ENCODE measurements at regions not wholly inside any gene's neighbourhood (a gene's known extent, or its start where the extent isn't known, plus 50 kb on each side); places are given as distances from the start of the nearest gene placed in this dataset.

DNA sequence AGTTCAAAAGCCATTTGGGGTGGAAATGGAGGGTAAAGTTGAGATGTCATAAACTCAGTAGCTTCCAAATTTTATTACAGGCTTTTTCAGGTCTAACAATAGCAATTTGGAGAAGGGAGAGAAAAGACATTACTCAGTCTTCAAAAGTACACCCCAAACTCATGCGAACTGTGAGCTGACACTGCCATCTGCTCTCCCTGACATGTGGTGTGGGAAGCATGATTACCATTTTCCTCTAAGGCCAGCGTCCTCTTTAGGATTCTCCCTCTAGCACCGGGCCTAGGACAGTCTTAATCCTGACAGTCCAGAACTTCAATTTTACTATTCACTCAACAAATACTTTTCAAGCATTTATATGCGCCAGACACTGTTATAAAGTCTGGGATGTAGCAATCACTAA is 536.0 kb upstream of the JARID2 start:
- DNase-seq (ENCODE audit: low spot score): no peak
- no peaks in the 10 kb centered on the region for H3K36me3 ChIP-seq (replicated peaks in 1 of 2; ENCODE audit: control insufficient read depth in 1 of 2, insufficient read depth in 2 of 2, low read length in 2 of 2)
- H3K4me3 ChIP-seq (replicated peaks in 1 of 3; ENCODE audit: insufficient read depth in 1 of 3, low read depth in 2 of 3, low read length in 3 of 3): no peak overlapping the region
- H3K27ac ChIP-seq (ENCODE audit: extremely low read length, insufficient read depth, low read length): no peak overlapping the region
- no peaks in the 10 kb centered on the region for H3K9me3 ChIP-seq (ENCODE audit: low read length)
- no peak for ATAC-seq
- no peaks in the 10 kb centered on the region for H4K20me1 ChIP-seq (ENCODE audit: insufficient read depth, low read length)
- in situ Hi-C loops (cut with HindIII; ENCODE audit: extremely low pct_ligation_motif_present, low pct_unique_long_range_greater_than_20kb) (no loop called here), intact Hi-C loops (cut with micrococcal nuclease; ENCODE audit: unreplicated experiment) (no loop called here)
- CTCF ChIA-PET (ENCODE audit: low intra/inter-chr PET ratio, low total read pairs): no interaction called here
- no peak overlapping the region for H2AFZ ChIP-seq (ENCODE audit: low read length)
- no TSS peak for BruUV-seq (replicated peaks)
- FAIRE-seq: no peak
- H3K4me1 ChIP-seq (ENCODE audit: insufficient read depth, low read length): no peaks in the 10 kb centered on the region
- no peaks in the 10 kb centered on the region for H3K27me3 ChIP-seq (ENCODE audit: control insufficient read depth in 1 of 2, insufficient read depth in 2 of 2, low read length in 2 of 2)
- no peak overlapping the region for H3K4me2 ChIP-seq (ENCODE audit: low read depth, low read length)
- no peaks in the 10 kb centered on the region for H3K79me2 ChIP-seq (ENCODE audit: insufficient read depth, low read length)
- WGBS (ENCODE audit: low lambda C conversion rate): 53% methylated on average over 4 of the region's 4 CpGs
- POLR2A ChIA-PET: no interaction called here
- H3K9ac ChIP-seq (ENCODE audit: insufficient read depth, low read depth, low read length): no peak overlapping the region
- no peak for TF ChIP-seq ZSCAN31 (CRISPR knock-in tag; IDR thresholded peaks at IDR 0.05; ENCODE audit: low read depth)
- TF ChIP-seq, protein P1, sequence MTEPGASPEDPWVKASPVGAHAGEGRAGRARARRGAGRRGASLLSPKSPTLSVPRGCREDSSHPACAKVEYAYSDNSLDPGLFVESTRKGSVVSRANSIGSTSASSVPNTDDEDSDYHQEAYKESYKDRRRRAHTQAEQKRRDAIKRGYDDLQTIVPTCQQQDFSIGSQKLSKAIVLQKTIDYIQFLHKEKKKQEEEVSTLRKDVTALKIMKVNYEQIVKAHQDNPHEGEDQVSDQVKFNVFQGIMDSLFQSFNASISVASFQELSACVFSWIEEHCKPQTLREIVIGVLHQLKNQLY (CRISPR knock-in tag; IDR thresholded peaks at IDR 0.05): no peak
- TF ChIP-seq PAX8 (CRISPR knock-in tag; IDR thresholded peaks at IDR 0.05; ENCODE audit: borderline replicate concordance): no peak
- no peak for TF ChIP-seq ZFP36 (IDR thresholded peaks at IDR 0.05; ENCODE audit: borderline replicate concordance, low read depth, low read length, partially characterized antibody)
- TF ChIP-seq SIN3B (IDR thresholded peaks at IDR 0.05; ENCODE audit: low read length): no peak
- no peak for TF ChIP-seq ZSCAN22 (CRISPR knock-in tag; IDR thresholded peaks at IDR 0.05)
- TF ChIP-seq IRF2 (CRISPR knock-in tag; IDR thresholded peaks at IDR 0.05): no peak
- TF ChIP-seq, protein P2, sequence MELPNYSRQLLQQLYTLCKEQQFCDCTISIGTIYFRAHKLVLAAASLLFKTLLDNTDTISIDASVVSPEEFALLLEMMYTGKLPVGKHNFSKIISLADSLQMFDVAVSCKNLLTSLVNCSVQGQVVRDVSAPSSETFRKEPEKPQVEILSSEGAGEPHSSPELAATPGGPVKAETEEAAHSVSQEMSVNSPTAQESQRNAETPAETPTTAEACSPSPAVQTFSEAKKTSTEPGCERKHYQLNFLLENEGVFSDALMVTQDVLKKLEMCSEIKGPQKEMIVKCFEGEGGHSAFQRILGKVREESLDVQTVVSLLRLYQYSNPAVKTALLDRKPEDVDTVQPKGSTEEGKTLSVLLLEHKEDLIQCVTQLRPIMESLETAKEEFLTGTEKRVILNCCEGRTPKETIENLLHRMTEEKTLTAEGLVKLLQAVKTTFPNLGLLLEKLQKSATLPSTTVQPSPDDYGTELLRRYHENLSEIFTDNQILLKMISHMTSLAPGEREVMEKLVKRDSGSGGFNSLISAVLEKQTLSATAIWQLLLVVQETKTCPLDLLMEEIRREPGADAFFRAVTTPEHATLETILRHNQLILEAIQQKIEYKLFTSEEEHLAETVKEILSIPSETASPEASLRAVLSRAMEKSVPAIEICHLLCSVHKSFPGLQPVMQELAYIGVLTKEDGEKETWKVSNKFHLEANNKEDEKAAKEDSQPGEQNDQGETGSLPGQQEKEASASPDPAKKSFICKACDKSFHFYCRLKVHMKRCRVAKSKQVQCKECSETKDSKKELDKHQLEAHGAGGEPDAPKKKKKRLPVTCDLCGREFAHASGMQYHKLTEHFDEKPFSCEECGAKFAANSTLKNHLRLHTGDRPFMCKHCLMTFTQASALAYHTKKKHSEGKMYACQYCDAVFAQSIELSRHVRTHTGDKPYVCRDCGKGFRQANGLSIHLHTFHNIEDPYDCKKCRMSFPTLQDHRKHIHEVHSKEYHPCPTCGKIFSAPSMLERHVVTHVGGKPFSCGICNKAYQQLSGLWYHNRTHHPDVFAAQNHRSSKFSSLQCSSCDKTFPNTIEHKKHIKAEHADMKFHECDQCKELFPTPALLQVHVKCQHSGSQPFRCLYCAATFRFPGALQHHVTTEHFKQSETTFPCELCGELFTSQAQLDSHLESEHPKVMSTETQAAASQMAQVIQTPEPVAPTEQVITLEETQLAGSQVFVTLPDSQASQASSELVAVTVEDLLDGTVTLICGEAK (IDR thresholded peaks at IDR 0.05): no peak
- TF ChIP-seq, protein P2 (CRISPR knock-in tag; IDR thresholded peaks at IDR 0.05): no peak
- no peak for TF ChIP-seq KLF15 (CRISPR knock-in tag; IDR thresholded peaks at IDR 0.05; ENCODE audit: borderline replicate concordance)

Data from HepG2 (cell line).